IPS-15b (cell line): ENCODE measurements at regions not wholly inside any gene's neighbourhood (a gene's known extent, or its start where the extent isn't known, plus 50 kb on each side); places are given as distances from the start of the nearest gene placed in this dataset.
"Not testable (repeated sequence)": the region's sequence is repeated elsewhere in the genome, so short reads cannot be mapped to it uniquely, and the experiment has no call there.

ENCODE experiments used
- H3K27me3 ChIP-seq: one replicate; pipeline ENCODE4 v1.6.1; 2013; ENCODE audit warnings: low read length; ENCODE audit not compliant: control insufficient read depth, insufficient read depth
- H3K36me3 ChIP-seq: one replicate; pipeline ENCODE4 v1.6.1; 2013; ENCODE audit warnings: low read length; ENCODE audit not compliant: control insufficient read depth, insufficient read depth
- H3K4me1 ChIP-seq: one replicate; pipeline ENCODE4 v1.6.1; 2013; ENCODE audit warnings: mild to moderate bottlenecking, low read length; ENCODE audit not compliant: control insufficient read depth, insufficient read depth
- H3K4me3 ChIP-seq: one replicate; pipeline ENCODE4 v1.5.1; 2013; ENCODE audit warnings: low read depth, low read length
- H3K9ac ChIP-seq: one replicate; pipeline ENCODE4 v1.6.1; 2013; ENCODE audit warnings: low read depth, mild to moderate bottlenecking, low read length
- H3K9me3 ChIP-seq: one replicate; pipeline ENCODE4 v1.6.1; 2013; ENCODE audit warnings: mild to moderate bottlenecking, low read length; ENCODE audit not compliant: control insufficient read depth, insufficient read depth

DNA sequence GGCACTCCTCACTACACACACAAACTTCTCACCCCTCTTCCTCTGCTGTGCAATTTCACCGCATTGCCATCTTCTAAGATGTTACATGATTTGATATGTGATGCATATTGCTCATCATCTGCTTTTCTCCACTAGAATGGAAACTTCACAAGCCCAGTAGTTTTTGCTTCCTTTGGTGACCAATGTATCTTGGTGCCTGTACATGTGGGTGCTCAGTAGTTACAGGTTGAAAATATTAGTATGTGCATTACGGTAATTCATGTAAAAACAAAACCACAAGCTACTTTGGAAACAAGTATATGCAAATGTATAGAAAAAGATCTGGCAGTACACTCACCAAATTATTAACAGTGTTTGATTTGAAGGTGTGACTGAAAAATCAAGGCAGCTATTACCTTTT, 522.4 kb downstream of the TTLL7 start:
- H3K4me3 ChIP-seq, H3K9ac ChIP-seq: not testable (repeated sequence)

DNA sequence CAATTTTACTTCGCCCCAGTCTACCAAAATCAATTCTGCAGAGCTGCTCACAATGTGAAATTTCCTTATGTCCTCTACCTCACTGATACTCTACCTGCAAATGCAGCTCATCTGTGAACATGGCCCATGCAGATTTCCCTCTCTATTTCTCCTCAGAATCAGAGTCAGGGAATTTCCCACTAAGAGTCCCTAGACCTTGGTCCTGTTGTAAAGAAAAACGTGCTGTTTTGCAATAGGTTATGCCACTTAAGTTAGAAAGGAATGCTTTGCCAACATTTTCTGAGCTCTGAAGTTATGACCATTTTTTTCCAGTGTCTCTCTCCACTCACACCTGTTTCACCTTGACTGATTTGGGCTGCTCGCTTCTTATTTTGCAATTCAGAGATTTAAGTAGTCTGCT, 524.0 kb downstream of the TTLL7 start:
- H3K27me3 ChIP-seq, H3K9me3 ChIP-seq, H3K4me1 ChIP-seq, H3K36me3 ChIP-seq, H3K9ac ChIP-seq, H3K4me3 ChIP-seq: not testable (repeated sequence)

More for the DNA sequence above, 522.4 kb downstream of the TTLL7 start:
- H3K9me3 ChIP-seq, H3K27me3 ChIP-seq, H3K4me1 ChIP-seq, H3K36me3 ChIP-seq: not testable (repeated sequence)

DNA sequence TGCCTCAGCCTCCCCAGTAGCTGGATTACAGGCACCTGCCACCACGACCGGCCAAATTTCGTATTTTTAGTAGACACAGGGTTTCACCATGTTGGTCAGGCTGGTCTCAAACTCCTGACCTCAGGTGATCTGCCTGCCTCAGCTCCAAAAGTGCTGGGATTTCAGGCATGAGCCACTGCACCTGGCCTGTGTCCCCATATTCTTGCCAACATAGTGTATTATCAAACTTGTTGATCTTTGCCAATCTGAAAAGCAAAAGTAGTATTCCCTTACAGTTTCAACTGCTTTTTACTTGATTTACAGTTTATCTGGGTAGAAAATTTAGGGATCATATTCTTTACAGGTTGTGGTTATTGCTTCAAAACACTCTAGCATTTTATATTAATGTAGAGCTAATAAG, 524.9 kb downstream of the TTLL7 start:
- not testable (repeated sequence) for H3K27me3 ChIP-seq, H3K9ac ChIP-seq, H3K36me3 ChIP-seq, H3K4me3 ChIP-seq, H3K9me3 ChIP-seq, H3K4me1 ChIP-seq

GRCh38 chr1:83472066-83472465, 526.9 kb downstream of the TTLL7 start:
- H3K9me3 ChIP-seq, H3K4me3 ChIP-seq, H3K9ac ChIP-seq, H3K4me1 ChIP-seq, H3K36me3 ChIP-seq, H3K27me3 ChIP-seq: not testable (repeated sequence)

DNA sequence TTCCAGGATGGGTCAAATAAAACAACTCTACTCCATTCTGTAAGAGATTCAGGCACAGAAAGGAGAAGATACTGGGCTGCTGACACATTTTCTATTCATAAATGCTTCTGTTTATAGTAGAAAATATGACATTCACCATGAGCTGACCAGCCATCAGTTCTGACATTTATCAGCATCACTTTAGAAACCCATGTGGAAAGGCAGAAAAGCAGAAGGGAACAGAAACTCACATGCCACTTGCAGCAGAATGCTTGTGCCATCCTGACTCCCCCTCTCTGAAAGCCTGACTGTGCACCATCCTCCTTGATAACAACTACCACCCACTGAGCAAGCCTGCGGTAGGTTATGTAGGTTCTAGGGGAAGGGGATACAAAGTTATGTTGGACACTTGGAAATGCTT, 527.7 kb downstream of the TTLL7 start:
- H3K9me3 ChIP-seq, H3K27me3 ChIP-seq, H3K9ac ChIP-seq, H3K4me3 ChIP-seq, H3K4me1 ChIP-seq, H3K36me3 ChIP-seq: not testable (repeated sequence)

DNA sequence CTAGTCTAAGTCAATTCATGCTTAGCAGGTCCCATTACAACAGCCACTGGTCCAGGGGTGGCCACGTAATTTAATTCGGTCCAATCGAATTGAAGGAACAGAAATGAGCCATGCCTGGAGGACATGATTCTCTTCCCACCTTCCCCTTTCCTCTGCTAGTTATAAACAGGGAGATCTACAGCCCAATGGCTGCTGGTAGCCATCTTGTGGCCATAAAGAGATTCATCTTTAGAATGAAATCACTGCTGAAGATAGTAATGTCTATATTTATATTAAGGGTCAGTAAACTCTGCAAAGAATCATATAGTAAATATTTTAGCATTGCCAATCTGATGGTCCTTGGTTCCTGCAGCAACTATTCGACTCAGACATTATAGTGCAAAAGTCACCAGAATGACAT, 530.6 kb downstream of the TTLL7 start:
- not testable (repeated sequence) for H3K4me3 ChIP-seq, H3K36me3 ChIP-seq, H3K9ac ChIP-seq, H3K9me3 ChIP-seq, H3K4me1 ChIP-seq, H3K27me3 ChIP-seq

GRCh38 chr1:83457735-83458248, 541.1 kb downstream of the TTLL7 start:
- not testable (repeated sequence) for H3K4me1 ChIP-seq, H3K9me3 ChIP-seq, H3K9ac ChIP-seq, H3K36me3 ChIP-seq, H3K4me3 ChIP-seq, H3K27me3 ChIP-seq

DNA sequence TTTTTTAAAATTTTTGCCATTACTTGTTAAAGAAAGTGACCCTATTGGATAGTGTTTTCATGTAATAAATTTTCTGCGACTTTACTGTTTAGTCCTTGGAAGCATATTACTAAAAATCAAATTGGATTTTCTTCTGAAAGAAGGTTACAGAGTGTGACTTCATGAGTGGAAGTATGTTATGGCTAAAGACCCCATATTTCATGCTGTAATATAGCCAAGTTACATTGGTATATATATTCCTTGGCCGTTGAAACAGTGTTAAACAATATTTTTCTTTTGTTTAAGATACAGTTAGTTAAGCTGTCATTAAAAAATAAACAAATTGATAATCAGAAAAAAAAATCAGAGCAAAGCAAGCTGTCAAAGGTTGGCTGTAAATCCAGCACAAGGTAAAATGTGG, 541.7 kb downstream of the TTLL7 start:
- not testable (repeated sequence) for H3K27me3 ChIP-seq, H3K9ac ChIP-seq, H3K4me1 ChIP-seq, H3K36me3 ChIP-seq, H3K9me3 ChIP-seq, H3K4me3 ChIP-seq

DNA sequence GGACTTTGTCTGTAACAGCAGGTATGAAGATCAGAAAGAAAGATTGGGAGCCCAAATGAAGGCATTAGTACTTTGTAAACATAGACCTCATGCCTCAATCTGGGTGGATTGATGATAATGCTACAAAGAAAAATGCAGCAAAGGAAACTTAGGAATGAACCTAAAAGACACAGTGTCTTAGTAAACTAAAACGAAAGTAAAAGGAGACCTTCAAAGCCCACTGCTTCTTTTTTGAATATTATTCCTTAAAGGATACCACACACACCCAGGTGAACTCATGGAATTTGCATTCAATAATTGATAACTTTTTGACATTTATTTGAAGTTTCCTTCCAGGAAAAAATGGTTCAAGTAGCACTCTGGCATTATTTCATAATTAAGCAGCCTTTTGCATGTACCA, 543.2 kb downstream of the TTLL7 start:
- H3K9me3 ChIP-seq, H3K27me3 ChIP-seq, H3K4me1 ChIP-seq, H3K4me3 ChIP-seq, H3K36me3 ChIP-seq, H3K9ac ChIP-seq: not testable (repeated sequence)

- not testable (repeated sequence) for H3K9ac ChIP-seq, H3K9me3 ChIP-seq, H3K36me3 ChIP-seq, H3K4me1 ChIP-seq, H3K4me3 ChIP-seq, H3K27me3 ChIP-seq
Observed at GRCh38 chr1:83445873-83446272, 553.1 kb downstream of the TTLL7 start.

- not testable (repeated sequence) for H3K4me3 ChIP-seq, H3K36me3 ChIP-seq, H3K4me1 ChIP-seq, H3K9me3 ChIP-seq, H3K9ac ChIP-seq, H3K27me3 ChIP-seq
Observed at GRCh38 chr1:83442412-83442811, 556.5 kb downstream of the TTLL7 start.

DNA sequence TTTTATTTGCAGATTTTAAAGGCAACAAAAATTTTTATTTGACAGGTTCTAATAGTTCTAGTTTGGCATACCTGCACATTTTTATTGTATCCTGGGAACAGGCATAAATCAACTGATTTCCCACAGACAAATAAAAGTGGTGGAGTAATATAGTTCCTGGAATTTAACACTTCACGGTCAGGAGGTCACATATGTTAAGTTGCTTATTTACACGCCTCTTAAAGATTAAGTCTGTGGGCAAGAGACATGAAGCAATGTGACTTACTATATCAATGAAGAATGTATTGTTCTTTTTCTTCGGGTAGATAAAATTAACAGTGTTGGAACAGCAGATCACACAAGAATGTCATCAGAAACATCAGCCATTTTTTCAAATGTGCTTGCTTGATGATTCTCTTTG, 558.3 kb downstream of the TTLL7 start:
- H3K4me1 ChIP-seq, H3K36me3 ChIP-seq, H3K27me3 ChIP-seq, H3K4me3 ChIP-seq, H3K9ac ChIP-seq, H3K9me3 ChIP-seq: not testable (repeated sequence)

DNA sequence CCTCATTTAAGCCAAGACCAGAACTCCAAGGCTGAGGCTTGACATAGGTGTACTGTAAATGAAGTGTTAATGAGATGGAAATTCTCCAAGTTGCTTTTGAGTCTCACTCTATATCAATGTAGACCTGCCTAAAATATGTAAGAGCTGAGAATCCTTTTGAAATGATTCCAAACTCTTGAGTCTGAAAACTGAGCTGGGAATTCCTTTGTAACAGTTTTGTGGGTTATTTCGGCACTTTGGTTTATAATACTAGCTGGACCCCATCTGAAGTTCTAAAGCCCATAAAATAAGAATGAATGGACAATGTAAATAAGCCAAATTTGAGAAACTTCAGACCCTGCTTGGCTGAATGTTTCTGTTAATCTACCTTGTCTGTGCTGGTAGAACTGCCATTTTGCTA, 558.9 kb downstream of the TTLL7 start:
- H3K9me3 ChIP-seq, H3K27me3 ChIP-seq, H3K4me1 ChIP-seq, H3K9ac ChIP-seq, H3K4me3 ChIP-seq, H3K36me3 ChIP-seq: not testable (repeated sequence)
